ENCODE measurements at regions not wholly inside any gene's neighbourhood (a gene's known extent, or its start where the extent isn't known, plus 50 kb on each side); places are given as distances from the start of the nearest gene placed in this dataset.
"Not testable (repeated sequence)": the region's sequence is repeated elsewhere in the genome, so short reads cannot be mapped to it uniquely, and the experiment has no call there.

DNA sequence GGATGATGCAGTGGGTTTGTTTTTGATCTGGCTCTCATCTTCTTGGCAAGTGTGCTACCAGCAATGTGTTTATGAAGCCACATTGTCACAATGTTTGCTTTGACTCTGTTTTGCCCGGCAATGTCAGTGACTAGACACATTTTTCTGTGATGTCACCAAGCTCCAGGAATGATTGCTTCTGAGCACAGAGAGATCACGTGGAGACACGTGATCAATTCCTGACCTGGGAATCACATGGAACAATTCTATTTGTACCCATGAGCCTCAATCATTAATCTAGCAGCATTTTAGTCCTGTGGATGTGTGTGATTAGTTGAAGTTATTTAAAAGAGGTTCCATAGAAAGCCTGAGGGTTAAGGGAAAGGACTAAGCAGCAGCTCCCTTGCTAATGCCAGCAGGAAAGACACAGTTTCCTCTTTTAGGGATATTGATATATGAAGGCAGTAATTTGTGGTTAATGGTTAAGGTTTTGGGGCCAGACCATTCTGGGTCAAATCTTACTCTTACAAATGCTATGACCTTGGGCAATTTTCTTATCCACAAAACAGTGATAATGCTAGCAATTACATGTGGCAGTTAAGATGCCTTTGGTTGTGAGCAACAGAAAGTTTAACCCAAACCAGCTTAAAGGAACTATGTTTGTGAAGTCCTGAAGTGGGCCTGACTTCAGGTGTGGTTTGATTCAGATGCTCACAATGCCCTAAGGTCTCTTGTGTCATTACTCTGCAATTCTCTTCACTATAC, 59.0 kb downstream of the FASLG start:
- no peak for DNase-seq

DNA sequence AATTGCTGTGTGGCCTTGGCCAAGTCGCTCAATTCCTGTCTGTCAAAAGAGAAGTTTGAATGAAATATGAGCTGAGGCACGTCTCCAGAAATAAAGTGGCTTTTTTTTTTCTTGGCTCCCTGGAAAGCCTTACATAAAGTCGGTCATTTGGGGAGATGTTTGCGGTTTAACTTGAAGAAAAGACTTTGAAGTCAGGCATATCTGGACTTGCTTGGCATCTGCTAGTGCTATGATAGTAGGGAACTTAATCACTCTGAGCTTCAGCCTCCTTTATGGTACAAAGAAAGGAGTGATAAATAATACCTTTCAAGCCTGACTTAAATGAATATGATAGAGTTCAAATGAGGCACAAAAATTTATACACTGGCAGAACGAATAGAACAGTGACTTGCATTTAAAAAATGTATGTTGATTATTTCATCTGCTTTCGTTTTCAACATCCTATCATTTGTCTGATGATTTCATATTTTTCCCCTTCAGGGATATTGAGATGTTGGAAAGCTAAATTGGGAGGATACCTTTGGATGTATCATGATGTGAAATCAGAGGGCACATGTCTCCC, 60.2 kb downstream of the FASLG start:
- DNase-seq = no peak

DNA sequence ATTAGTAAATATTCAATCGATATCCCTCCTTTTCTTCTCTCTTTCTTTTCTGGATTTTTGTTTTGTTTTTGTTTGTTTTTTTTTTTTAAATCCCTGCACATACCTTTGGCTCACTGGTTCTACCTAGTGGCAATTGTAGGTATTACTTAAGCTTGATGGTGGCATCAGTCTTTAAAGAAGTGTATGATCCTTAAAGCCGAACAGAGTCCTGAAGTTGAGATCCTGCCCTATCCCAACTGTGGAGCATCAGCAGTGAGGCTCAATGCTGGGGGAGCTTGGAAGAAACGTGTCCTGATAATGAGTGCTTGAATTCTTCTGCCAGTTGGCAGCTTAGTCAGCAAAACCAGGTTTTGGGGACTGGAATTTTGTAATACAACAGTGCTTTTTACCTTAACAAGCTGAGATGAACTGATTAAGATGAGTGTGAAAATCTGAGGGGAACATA, 60.8 kb downstream of the FASLG start:
- no peak for DNase-seq

DNA sequence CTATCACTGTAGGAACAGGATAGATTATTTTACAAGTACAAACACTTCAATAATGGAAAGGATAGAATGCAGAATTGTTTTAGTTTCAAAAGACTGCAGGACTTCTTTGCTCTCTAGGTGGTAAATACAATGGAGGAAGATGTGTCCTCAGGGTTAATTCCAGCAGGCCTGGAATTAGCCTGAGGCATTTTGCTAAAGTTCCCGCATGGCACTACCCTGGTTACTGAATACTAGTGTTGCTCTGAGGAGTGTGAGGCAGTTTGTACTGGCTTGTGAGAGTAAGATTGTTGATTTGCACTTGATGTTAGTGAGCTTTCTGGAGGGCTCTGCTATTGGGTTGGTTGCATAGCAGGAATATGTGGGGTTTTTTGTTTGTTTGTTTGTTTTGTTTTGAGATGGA, 61.4 kb downstream of the FASLG start:
- DNase-seq = no peak

DNA sequence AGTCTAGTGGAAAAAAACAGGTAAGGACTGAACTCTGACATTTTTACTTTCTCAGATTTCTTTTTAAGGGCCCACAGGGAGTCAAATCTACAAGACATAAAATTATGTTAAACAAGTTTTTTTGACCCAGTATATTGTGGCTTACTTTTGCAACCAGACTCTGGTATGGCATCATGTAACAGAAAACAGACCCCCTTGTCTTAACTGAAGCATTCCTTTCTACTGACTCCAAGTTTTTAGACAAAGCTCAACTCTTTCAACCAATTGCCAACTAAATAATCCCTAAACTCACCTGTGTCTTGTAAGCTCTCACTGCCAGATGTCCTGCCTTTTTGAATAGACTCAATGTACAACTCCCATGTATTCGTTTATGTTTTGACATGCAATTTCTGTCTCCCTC, 64.3 kb downstream of the FASLG start:
- no peak for DNase-seq

DNA sequence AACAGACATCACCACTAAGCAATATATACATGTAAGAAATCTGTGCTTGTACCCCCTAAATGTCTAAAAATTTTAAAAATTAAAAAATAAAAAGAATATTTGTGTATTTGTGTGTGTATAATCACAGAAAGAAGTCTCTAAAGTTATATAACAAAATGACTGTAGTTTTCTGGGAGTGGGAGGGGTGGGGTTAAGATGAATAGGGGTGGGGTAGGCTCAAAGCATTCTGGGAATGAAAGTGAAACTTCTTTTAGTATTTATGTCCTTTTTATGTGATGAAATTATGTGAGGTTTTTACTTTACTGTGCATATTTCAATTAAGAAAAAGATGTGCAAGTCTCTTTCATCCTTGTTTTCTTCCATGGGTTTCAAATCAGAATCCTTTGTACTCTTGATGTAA, 65.3 kb downstream of the FASLG start:
- no peak for DNase-seq

DNA sequence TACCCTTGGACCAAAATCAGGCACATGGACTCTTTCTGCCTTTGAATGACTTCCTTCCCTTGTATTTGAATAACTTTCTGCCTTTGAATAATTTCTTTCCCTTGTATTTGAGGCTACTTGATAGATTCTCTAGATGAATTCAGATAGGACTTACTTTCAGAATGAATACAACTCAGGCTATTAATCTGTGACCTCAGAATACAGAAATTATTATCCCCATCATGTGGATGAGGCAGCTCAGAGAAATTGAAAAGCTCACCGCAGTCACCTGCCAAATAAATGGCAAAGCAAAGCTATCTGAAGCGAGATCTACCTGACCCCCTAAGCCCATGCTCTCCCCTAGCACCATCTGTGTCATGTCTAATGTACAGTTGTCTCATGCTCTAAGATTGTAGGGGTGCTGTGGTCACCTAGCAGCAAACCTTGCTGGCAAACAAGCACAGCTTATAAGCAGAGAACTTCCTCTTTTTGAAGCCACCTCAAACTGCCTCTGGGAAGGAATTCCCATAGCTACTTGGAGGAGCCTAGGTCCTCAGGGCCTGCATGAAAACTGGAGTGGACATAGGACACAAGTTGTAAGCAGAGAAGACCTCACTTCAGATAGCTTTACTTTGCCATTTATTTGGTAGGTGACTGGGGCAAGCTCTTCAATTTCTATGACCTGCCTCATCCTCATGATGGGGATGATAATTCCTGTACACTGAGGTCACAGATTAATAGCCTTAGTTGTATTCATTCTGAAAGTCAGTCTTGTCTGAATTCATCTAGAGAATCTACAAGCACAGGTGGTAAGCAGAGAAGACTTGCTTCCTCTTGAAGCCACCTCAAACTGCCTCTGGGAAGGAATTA, 66.1 kb downstream of the FASLG start:
- DNase-seq = no peak

DNA sequence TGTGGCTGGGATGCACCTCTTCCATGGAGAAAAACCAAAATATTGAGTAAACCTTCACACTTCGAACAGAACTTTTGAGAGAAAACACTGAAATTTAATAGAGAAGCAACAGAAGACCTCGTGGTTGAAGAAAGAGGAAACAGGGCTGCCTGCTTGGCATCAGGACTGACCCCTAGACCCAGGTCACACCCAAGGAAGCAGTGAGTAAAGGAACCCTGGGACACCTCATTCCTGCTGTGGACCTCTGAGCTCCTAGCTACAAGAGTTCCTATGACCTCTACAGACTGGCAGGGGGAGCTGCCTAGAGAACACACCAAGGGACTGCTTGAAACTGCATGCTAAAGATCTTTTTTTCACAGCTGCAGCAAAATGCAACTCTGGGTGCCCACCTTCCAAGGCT, 67.8 kb downstream of the FASLG start:
- peak; percentile 39 for DNase-seq

DNA sequence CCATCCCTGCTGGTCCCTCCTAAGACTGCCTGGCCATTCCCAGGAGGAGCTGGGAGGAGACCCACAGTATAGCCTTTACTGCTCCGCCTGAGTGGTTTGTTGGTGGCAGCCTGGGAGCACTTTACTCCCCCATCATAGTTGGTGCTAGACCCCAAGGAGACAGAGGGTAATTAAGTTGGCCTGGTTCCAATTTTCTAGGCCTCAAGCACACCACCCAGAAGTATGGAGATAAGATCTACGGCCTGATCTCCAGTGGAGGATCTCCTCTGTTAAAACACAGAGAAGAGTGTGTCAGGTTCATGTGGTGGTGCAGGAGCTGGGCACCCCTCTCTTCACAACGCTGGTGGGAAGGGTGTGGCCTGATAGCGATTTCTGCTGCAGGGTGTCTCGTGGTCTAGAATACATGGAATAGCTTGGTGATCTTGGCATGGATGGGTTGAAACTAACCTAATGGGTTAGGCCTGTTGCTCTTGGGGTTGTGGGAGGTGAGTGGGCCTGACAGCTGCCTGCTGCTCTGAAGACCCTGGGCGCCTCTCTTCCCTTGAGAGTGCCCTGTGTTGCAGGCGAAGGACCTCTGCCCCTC, 68.5 kb downstream of the FASLG start:
- no peak for DNase-seq

DNA sequence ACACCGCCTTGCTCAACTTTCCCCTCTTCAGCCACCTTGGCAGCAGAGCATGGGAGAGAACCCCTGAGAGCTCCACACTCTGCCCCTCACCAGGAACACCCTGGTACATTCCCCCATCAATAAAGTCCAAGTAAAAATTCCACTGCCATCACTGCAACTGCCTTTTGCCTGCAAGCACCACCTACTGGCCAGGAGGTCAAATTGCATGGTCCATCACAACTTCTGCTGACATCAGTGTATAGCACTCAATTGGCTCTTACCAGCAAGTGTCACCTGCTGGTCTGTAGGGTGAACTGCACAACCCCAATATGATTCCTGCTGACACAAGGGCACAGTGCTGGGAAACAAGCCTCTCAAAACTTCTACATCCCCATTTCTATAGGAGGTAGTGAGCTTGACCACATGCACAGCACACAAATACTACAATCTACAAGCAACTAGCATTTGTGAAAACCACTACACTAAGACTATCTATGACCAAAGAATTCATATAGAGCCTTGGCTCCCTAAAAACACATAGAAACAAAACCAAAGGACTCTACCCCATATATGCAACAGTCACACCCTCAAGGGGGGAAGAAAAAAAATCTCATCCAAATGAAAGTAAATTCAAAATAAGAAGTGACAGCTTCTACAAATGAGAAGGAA, 69.2 kb downstream of the FASLG start:
- peak; percentile 53 for DNase-seq

DNA sequence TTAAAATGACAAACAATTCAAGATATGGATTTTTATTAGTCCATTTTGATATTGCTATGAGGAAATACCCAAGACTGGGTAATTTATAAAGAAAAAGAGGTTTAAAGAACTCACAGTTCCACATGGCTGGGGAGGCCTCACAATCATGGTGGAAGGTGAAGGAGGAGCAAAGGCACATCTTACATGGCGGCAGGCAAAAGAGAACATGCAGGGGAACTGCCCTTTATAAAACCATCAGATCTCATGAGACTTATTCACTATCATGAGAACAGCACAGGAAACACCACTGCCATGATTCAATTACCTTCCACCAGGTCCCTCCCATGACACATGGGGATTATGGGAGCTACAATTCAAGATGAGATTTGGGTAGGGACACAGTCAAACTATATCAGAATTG, 69.8 kb downstream of the FASLG start:
- not testable (repeated sequence) for DNase-seq

DNA sequence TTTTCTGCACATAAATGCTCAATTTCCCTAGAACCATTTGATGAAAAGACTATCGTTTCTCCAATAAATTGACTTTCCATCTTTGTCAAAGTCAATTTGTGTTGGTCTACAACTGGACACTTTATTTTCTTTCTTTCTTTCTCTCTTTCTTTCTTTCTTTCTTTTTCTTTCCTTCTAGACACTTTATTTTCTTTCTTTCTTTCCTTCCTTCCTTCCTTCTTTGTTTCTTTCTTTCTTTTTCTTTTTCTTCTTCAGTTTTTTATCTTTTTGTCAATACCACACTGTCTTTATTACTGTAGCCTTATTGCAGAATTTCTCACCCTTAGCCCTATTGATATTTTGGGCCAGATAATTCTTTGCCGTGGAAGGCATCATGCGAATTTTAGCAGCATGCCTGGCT, 73.5 kb downstream of the FASLG start:
- DNase-seq = no peak

DNA sequence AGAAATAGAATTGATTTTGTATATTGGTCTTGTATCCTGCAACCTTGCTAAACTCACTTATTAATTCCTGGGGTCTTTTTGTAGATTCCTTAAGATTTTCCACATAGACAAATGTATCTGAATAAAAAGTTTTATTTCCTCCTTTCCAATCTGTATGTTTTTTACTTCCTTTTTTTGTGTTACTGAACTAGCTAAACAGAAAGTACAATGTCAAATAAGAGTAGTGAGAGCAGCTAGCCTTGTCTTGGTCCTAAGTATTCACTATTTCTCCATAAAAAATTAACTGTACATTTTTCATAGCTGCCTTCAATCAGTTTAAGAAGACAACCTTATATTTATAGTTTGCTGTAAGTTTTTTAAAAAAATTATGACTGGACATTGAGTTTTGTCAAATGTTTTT, 74.9 kb downstream of the FASLG start:
- DNase-seq = no peak

DNA sequence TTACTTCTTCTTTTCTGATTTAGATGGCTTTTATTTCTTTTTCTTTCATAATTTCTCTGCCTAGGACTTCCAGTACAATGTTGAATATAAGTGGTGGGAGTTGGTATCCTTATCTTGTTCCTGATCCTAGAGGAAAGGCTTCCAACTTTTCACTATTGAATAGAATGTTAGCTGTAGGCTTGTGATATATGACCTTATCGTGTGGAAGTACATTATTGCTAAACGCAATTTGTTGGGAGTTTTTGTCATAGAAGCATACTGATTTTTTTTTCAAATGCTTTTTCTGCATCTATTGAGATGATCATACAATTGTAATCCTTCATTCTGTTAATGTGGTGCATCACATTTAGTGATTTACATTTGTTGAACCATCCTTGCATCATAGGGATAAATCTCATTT, 79.5 kb downstream of the FASLG start:
- no peak for DNase-seq

DNA sequence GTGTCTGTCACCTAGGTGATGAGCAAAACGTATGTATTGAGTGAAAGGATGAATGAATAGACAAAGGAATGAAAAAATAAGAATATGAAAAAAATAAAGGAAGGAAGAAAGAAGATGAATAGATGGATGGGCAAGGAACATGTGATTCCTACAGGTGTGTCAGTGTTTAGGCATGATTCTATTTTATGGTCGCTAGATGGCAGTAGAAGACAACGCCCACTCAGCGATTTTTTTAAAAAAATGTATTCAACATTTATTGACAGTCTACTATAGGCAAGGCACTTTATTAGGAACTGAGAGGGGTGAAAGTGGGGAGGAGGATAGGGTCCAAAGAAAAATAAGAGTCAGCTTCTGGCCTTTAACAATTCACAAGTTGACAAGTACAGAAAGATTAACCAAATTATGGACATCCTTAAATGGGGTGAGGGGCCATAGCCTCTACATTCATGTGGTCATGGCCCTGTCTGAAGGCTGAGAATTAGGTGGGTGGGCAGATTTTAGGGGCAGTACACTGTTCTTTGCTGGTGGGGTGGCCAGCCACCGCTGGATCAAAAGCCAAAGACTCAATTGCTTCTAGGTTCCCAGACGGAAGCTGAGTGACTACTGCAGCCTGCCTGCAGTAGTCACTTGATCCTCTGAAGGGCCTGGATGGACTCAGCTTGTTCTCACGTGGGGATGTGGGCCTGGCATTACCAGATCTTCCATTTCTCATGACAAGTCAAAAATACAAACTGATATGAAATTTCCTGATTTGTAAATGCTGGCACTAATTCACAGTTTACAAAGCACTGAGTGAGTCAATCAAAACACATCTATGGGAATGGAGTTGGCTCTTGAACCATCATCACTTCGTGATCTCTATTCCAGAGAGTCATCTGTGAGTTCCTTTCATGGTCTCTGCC, 83.9 kb downstream of the FASLG start:
- no peak for DNase-seq

DNA sequence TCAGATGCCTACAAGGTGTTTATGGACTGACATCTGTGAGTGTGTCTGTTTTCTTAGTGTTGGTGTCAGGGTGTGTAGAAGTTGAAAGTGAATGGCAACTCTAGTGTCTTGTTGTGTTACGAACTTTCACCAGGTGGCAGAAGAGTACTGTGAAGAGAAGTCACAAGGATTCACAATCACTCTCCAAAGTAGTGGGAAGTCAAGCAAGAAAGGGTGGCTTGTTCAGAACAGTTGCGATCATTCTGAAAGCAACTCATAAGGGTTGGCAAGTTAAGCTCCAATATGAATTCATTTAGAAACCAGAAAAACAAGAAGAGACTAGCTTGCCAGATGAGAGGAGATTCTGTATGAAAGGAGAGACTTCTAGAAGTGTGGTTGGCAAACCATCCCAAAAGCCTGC, 86.1 kb downstream of the FASLG start:
- DNase-seq = peak; percentile 35

DNA sequence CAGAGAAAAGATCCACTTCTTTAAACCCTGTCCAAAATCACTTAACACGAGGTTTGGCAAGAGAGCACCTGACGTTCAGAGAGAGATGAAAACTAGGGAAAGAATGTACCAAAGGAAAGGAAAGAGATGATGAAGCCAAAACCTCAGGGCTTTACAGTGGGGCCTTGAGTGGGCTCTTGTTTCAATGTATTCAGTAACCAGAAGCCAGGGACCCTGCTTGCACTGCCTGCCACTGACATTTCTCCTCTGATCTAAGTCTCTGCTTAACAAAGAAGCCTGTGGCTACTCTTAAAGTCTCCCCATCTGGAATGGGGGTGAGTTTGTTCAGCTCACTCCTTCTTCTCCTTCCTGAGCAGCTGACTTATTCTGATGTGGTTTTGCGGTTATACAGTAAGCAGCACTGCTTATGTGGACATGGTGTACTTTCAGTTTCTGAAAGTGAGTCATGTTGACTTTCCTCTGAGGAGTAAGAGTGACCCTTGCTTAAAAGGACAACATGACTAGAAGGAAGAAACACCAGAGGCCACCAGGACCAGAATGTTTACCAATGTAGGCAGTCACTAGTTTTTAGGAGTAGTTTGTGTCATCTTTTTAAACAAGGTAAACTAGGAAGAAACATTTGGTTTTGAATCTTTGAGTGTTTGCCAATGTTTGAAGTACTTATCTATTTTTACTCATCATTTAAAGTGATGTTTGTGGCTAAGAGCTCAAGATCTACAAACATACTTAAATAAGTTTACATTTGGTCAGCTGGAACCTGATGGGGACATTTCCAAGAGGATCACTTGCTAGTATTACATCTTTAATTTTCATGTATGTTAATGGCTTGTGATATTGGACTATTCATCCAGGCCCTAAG, 87.4 kb downstream of the FASLG start:
- DNase-seq = peak; percentile 59

DNA sequence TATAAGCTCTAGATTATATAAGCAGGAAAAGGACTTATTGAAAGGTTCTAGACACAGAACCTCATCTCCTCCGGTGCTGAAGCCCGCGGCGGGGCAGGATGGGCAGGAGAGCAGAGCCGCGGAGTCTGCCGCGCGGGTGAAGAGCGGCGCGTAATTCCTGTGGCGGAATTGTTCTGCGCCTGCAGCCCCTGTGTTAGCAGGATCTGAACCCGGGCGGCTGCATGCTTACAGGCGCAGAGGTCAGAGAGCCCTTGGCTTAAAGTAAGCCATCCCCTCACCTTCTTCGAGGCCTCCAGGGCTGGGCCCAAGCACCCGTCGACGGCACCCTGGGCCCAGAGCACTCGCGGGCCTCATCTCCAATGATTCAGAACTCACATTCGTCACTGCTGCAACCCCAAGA, 89.3 kb downstream of the FASLG start:
- no peak for DNase-seq

DNA sequence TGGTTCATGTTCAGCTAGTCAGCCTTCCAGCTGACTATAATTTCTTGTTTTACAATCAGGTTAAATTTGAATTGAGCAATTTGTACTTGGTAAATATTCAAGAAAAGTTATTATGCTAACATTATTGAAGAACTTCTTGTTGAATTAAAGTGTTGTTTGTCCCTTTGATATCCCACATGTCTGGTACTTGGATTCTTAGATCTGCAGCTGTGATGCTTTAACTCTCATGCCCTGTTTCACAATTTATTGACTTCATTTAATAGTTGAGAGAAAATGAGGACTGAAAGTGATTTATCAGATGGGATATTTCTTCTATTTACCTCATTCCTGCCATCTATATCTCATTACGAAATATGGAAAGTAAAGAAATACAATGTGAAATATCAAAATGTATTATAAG, 92.8 kb downstream of the FASLG start:
- no peak for DNase-seq

DNA sequence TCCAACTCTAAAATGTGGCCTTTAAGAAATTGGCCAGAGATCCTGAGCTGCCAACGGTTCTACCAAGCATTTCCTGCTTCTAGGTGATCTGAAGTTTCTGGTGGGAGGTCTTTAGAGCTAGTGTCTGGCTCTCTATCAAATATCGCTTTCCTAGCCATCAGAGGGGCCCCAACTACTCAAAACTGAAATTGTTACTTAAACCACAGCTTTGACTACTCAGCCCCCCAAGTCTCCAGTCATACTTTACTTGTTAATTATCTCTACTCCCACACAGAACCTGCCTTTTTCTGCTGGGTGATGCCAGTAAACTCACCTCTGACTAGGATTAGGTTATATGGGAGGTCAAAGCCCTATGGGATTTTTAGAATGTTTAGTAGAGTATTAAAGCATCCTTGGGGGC, 95.1 kb downstream of the FASLG start:
- DNase-seq = no peak

DNA sequence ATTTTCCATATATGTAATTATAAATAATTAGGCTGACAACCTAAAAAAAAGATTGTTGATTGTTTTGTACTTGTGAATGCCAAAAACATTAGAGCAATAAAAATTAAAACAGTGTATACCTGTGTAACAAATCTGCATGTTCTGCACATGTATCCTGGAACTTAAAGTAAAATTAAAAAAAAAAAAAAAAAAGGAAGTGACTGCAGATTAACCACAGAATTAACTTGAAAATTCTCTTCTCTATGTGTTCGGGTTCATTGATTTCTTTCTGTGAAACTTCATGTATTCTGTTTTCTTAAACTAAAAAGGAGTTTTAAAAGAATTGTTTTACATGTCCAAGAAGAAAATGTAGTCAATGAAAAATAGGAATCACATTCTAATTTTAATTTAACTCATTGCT, 95.7 kb downstream of the FASLG start:
- DNase-seq = no peak

All from CD4-positive, alpha-beta T cell treated with Interleukin-15 for 1 hour (primary cell).